ENCODE measurements at regions not wholly inside any gene's neighbourhood (a gene's known extent, or its start where the extent isn't known, plus 50 kb on each side); places are given as distances from the start of the nearest gene placed in this dataset.
"Not testable (repeated sequence)": the region's sequence is repeated elsewhere in the genome, so short reads cannot be mapped to it uniquely, and the experiment has no call there.

GRCh38 chr17:77786740-77787505, 171.6 kb upstream of the TNRC6C start:
- DNase-seq, result no peak

GRCh38 chr17:77790143-77790829, 168.2 kb upstream of the TNRC6C start:
- peak; percentile 44 for DNase-seq

GRCh38 chr17:77792626-77793025, 165.9 kb upstream of the TNRC6C start:
- no peak for DNase-seq

- DNase-seq, result no peak
Observed at GRCh38 chr17:77793146-77793970, 165.1 kb upstream of the TNRC6C start.

GRCh38 chr17:77793971-77794235, 164.6 kb upstream of the TNRC6C start:
- DNase-seq, result no peak

- DNase-seq, result no peak
Observed at GRCh38 chr17:77794846-77795245, 163.7 kb upstream of the TNRC6C start.

- DNase-seq, result no peak
Observed at GRCh38 chr17:77795685-77796084, 162.8 kb upstream of the TNRC6C start.

- DNase-seq, result no peak
Observed at GRCh38 chr17:77796176-77796860, 162.2 kb upstream of the TNRC6C start.

- no peak for DNase-seq
Observed at GRCh38 chr17:77798031-77798430, 160.5 kb upstream of the TNRC6C start.

GRCh38 chr17:77798481-77798880, 160.0 kb upstream of the TNRC6C start:
- DNase-seq, result no peak

- DNase-seq, result peak; percentile 90
Observed at GRCh38 chr17:77800816-77801215, 157.7 kb upstream of the TNRC6C start.

- DNase-seq, result peak; percentile 90
Observed at GRCh38 chr17:77801545-77802332, 156.8 kb upstream of the TNRC6C start.

- DNase-seq, result no peak
Observed at GRCh38 chr17:77802333-77802615, 156.2 kb upstream of the TNRC6C start.

GRCh38 chr17:77802811-77803220, 155.7 kb upstream of the TNRC6C start:
- DNase-seq, result peak; percentile 97

- no peak for DNase-seq
Observed at GRCh38 chr17:77803726-77804125, 154.8 kb upstream of the TNRC6C start.

GRCh38 chr17:77804796-77805426, 153.6 kb upstream of the TNRC6C start:
- no peak for DNase-seq

- DNase-seq, result not testable (repeated sequence)
Observed at GRCh38 chr17:77805970-77806369, 152.5 kb upstream of the TNRC6C start.

- no peak for DNase-seq
Observed at GRCh38 chr17:77807051-77807745, 151.3 kb upstream of the TNRC6C start.

GRCh38 chr17:77807746-77808441, 150.6 kb upstream of the TNRC6C start:
- peak; percentile 31 for DNase-seq

GRCh38 chr17:77808686-77809425, 149.6 kb upstream of the TNRC6C start:
- no peak for DNase-seq

All from NCI-H2171 treated with DMSO at 0.1 percent for 48 hours (cell line).